ENCODE measurements at regions not wholly inside any gene's neighbourhood (a gene's known extent, or its start where the extent isn't known, plus 50 kb on each side); places are given as distances from the start of the nearest gene placed in this dataset.

DNA sequence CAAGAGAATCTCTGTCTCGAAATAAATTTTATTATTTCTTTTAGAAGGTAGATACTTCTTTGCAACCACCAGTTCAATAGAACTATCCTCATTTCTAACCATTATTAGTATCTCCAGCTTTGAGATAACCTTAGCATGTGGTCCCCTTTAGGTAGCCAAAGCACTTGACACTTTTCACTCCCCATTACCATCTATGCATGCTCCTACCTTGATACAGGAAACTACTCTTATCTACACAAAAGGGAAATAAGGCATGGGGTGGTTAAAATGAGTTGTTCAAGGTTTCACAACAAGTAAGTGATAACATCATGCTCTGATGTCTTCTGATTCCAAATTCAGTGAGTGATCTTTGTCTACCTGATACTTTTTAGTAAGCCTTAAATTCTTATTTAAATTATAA is 308.2 kb upstream of the CHORDC1 start:
- intact Hi-C loops (cut with DNase I; ENCODE audit: low total_unique reads), result no loop called here
- no peak overlapping the region for H3K27ac ChIP-seq

DNA sequence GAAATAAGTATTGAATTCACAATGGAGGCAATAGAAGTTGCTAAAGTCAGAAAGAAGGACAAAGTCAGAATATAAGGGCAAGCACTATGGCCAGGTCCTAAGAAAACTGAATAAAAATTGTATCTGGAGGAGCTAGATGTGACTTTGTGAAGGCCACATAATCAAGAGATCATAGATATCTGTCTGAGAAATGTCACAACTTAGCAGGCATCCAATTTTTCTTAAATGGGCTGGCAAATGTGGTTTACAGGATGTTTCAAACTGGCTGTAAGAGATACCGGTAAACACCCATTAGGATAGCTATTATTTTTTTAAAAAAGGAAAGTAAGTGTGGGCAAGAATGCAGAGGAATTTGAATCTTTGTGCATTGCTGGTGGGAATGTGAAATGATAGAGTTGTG is 303.1 kb upstream of the CHORDC1 start:
- DNase-seq (no peak), ATAC-seq (no peak)
- intact Hi-C loops (cut with DNase I; ENCODE audit: low total_unique reads), result no loop called here
- Histone ChIP-seq H3K27ac (no peak overlapping the region), H3K27me3 (no peaks in the 10 kb centered on the region), H3K9me3 (no peaks in the 10 kb centered on the region), H3K4me1 (no peaks in the 10 kb centered on the region), H3K36me3 (no peaks in the 10 kb centered on the region), H3K4me3 (no peak overlapping the region)
- TF ChIP-seq POLR2A (IDR thresholded peaks at IDR 0.05) (no peak), CTCF (IDR thresholded peaks at IDR 0.05 in 4 of 5, conservative IDR thresholded peaks at IDR 0.05 in 1 of 5) (no peak)
- in situ Hi-C loops (cut with MboI; ENCODE audit: low sequenced_read_pairs in 4 of 4), result no loop called here

More for the DNA sequence above, 308.2 kb upstream of the CHORDC1 start:
- Histone ChIP-seq H3K36me3 (no peaks in the 10 kb centered on the region), H3K9me3 (no peaks in the 10 kb centered on the region), H3K4me1 (no peaks in the 10 kb centered on the region), H3K27me3 (no peaks in the 10 kb centered on the region), H3K4me3 (no peak overlapping the region)
- ATAC-seq (no peak), DNase-seq (no peak)
- no peak for TF ChIP-seq POLR2A (IDR thresholded peaks at IDR 0.05)
- TF ChIP-seq CTCF (IDR thresholded peaks at IDR 0.05 in 4 of 5, conservative IDR thresholded peaks at IDR 0.05 in 1 of 5), result no peak
- in situ Hi-C loops (cut with MboI; ENCODE audit: low sequenced_read_pairs in 4 of 4), result no loop called here

GRCh38 chr11:90512846-90513245 is 290.0 kb upstream of the CHORDC1 start:
- in situ Hi-C loops (cut with MboI; ENCODE audit: low sequenced_read_pairs in 4 of 4) (no loop called here), intact Hi-C loops (cut with DNase I; ENCODE audit: low total_unique reads) (no loop called here)
- no peaks in the 10 kb centered on the region for H3K4me1 ChIP-seq
- no peaks in the 10 kb centered on the region for H3K9me3 ChIP-seq
- H3K27ac ChIP-seq, result no peak overlapping the region
- H3K4me3 ChIP-seq, result no peak overlapping the region
- DNase-seq (no peak), ATAC-seq (no peak)
- no peak for TF ChIP-seq POLR2A (IDR thresholded peaks at IDR 0.05)
- no peak for TF ChIP-seq CTCF (IDR thresholded peaks at IDR 0.05 in 4 of 5, conservative IDR thresholded peaks at IDR 0.05 in 1 of 5)
- no peaks in the 10 kb centered on the region for H3K36me3 ChIP-seq
- no peaks in the 10 kb centered on the region for H3K27me3 ChIP-seq

- in situ Hi-C loops (cut with MboI; ENCODE audit: low sequenced_read_pairs in 4 of 4), result no loop called here
- Histone ChIP-seq H3K27ac (no peak overlapping the region), H3K36me3 (no peaks in the 10 kb centered on the region), H3K27me3 (no peaks in the 10 kb centered on the region), H3K4me1 (no peaks in the 10 kb centered on the region), H3K4me3 (no peak overlapping the region), H3K9me3 (no peaks in the 10 kb centered on the region)
- TF ChIP-seq CTCF (IDR thresholded peaks at IDR 0.05 in 4 of 5, conservative IDR thresholded peaks at IDR 0.05 in 1 of 5), result no peak
- TF ChIP-seq POLR2A (IDR thresholded peaks at IDR 0.05), result no peak
- no peak for DNase-seq
- intact Hi-C loops (cut with DNase I; ENCODE audit: low total_unique reads), result no loop called here
- ATAC-seq, result no peak
These were observed 288.0 kb upstream of the CHORDC1 start for GRCh38 chr11:90510839-90511238.

DNA sequence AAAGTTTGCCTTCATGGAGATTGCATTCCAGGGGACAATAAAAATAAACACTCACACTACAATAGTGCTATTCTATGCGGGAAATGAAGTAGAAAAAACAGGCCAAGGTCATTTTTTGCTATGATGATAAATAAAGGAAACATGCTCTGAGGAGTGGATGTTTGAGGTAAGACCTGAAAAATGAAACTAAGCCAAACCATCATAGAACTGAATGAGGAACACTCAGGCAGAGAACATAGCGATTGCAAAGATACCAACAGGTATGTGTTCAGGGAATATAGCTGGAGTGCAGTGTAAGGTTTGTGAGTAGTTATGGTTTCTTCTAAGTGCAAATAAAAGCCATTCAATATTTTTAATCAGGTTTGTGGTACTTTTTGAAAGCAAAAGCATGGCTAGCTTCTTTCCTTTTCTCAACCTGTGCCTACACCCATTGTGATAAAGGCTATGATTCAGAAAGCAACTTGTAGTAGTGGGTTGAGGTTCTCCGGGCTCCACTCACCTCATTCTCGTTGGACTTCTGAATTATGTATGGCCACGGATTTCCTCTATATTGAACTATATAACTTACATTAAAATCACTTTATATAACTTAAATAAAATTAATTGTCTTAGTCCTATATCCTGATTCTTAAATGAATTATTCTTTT is 278.2 kb upstream of the CHORDC1 start:
- no peaks in the 10 kb centered on the region for H3K36me3 ChIP-seq
- no peaks in the 10 kb centered on the region for H3K9me3 ChIP-seq
- DNase-seq (no peak), ATAC-seq (no peak)
- no peak overlapping the region for H3K4me3 ChIP-seq
- TF ChIP-seq POLR2A (IDR thresholded peaks at IDR 0.05) (no peak), CTCF (IDR thresholded peaks at IDR 0.05 in 4 of 5, conservative IDR thresholded peaks at IDR 0.05 in 1 of 5) (no peak)
- intact Hi-C loops (cut with DNase I; ENCODE audit: low total_unique reads) (no loop called here), in situ Hi-C loops (cut with MboI; ENCODE audit: low sequenced_read_pairs in 4 of 4) (no loop called here)
- no peaks in the 10 kb centered on the region for H3K27me3 ChIP-seq
- no peak overlapping the region for H3K27ac ChIP-seq
- no peaks in the 10 kb centered on the region for H3K4me1 ChIP-seq
